NCI-H69 (cell line): ENCODE measurements at regions not wholly inside any gene's neighbourhood (a gene's known extent, or its start where the extent isn't known, plus 50 kb on each side); places are given as distances from the start of the nearest gene placed in this dataset.
"Not testable (repeated sequence)": the region's sequence is repeated elsewhere in the genome, so short reads cannot be mapped to it uniquely, and the experiment has no call there.

Experiments
- DNase-seq: peaks from one replicate; lab custom pipeline; 2025; lab: John Stamatoyannopoulos, UW

GRCh38 chr3:18189282-18190050 lies 235.7 kb downstream of the SATB1 start:
- DNase-seq, result peak; percentile 85

- peak; percentile 79 for DNase-seq
These were observed 236.6 kb downstream of the SATB1 start for GRCh38 chr3:18188491-18188890.

GRCh38 chr3:18185624-18186023 lies 239.5 kb downstream of the SATB1 start:
- DNase-seq, result no peak

- DNase-seq, result not testable (repeated sequence)
These were observed 242.2 kb downstream of the SATB1 start for GRCh38 chr3:18182923-18183322.

GRCh38 chr3:18179521-18179920 lies 245.6 kb downstream of the SATB1 start:
- peak; percentile 29 for DNase-seq

- DNase-seq, result no peak
These were observed 247.9 kb downstream of the SATB1 start for GRCh38 chr3:18177271-18177670.

GRCh38 chr3:18173891-18174290 lies 251.2 kb downstream of the SATB1 start:
- DNase-seq, result not testable (repeated sequence)

- DNase-seq, result no peak
These were observed 265.5 kb downstream of the SATB1 start for GRCh38 chr3:18159681-18160080.

- DNase-seq, result peak; percentile 47
These were observed 271.5 kb downstream of the SATB1 start for GRCh38 chr3:18153571-18154173.

- DNase-seq, result no peak
These were observed 273.9 kb downstream of the SATB1 start for GRCh38 chr3:18151199-18151598.

- no peak for DNase-seq
These were observed 275.2 kb downstream of the SATB1 start for GRCh38 chr3:18149935-18150334.

GRCh38 chr3:18149386-18149785 lies 275.8 kb downstream of the SATB1 start:
- no peak for DNase-seq

GRCh38 chr3:18144571-18144970 lies 280.6 kb downstream of the SATB1 start:
- no peak for DNase-seq

GRCh38 chr3:18143258-18143780 lies 281.8 kb downstream of the SATB1 start:
- no peak for DNase-seq

- DNase-seq, result no peak
These were observed 287.2 kb downstream of the SATB1 start for GRCh38 chr3:18137958-18138357.

- no peak for DNase-seq
These were observed 289.9 kb downstream of the SATB1 start for GRCh38 chr3:18135060-18135814.

- no peak for DNase-seq
These were observed 290.6 kb downstream of the SATB1 start for GRCh38 chr3:18134386-18135059.

- no peak for DNase-seq
These were observed 292.1 kb downstream of the SATB1 start for GRCh38 chr3:18132991-18133390.

- DNase-seq, result peak; percentile 18
These were observed 297.1 kb downstream of the SATB1 start for GRCh38 chr3:18127859-18128681.

GRCh38 chr3:18127174-18127858 lies 297.8 kb downstream of the SATB1 start:
- DNase-seq, result peak; percentile 36

GRCh38 chr3:18126772-18127171 lies 298.4 kb downstream of the SATB1 start:
- peak; percentile 32 for DNase-seq
